HG02588 (cell line): ENCODE measurements at regions not wholly inside any gene's neighbourhood (a gene's known extent, or its start where the extent isn't known, plus 50 kb on each side); places are given as distances from the start of the nearest gene placed in this dataset.
"Not testable (repeated sequence)": the region's sequence is repeated elsewhere in the genome, so short reads cannot be mapped to it uniquely, and the experiment has no call there.

ENCODE experiments used
- ATAC-seq: cut with Tn5 transposase; IDR thresholded peaks from one replicate; pipeline ENCODE4 v1.9.1; 2021; ENCODE audit warnings: mild to moderate bottlenecking, moderate library complexity; ENCODE audit not compliant: unreplicated experiment

DNA sequence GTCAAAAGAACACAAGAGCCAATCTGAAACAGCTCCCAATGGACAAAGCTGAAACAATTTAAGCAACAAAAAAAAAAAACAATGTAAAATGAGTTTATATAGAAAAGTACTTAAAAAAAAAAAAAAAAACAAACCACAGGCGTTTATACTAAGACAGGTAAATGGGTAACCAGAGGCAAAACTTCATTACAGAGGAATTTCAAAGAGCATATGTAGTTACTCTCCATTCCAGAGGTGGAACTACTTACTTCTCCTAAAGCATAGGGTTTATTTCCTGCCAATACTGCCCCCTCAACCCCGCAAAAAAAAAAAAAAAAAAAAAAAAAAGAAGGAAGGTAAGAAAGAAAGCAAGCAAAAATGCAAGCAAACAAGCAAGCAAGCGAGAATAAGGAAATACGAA lies 132.9 kb downstream of the LIG4 start:
- no peak for ATAC-seq

DNA sequence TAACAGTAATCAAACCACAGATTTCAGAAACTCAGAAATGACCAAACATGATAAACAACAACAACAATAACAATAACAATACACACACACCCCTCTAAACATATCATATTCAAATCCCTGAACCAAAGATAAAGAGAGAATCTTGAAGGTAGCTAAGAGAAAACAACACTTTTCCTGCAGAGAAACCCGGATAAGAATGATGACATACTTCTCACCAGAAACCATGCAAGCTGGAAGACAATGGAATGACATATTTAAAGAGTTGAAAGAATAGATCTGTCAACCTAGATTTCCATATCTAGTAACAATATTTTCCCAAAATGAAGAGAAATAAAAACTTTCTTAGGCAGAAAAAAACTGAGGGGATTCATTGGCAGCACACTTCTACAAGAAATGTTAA lies 138.1 kb downstream of the LIG4 start:
- no peak for ATAC-seq

GRCh38 chr13:108074429-108074828 lies 140.9 kb downstream of the LIG4 start:
- not testable (repeated sequence) for ATAC-seq

GRCh38 chr13:108070925-108071324 lies 144.4 kb downstream of the LIG4 start:
- no peak for ATAC-seq

- no peak for ATAC-seq
These were observed 144.8 kb downstream of the LIG4 start for GRCh38 chr13:108070491-108070890.

- ATAC-seq: no peak
These were observed 145.7 kb downstream of the LIG4 start for GRCh38 chr13:108069521-108070210.

DNA sequence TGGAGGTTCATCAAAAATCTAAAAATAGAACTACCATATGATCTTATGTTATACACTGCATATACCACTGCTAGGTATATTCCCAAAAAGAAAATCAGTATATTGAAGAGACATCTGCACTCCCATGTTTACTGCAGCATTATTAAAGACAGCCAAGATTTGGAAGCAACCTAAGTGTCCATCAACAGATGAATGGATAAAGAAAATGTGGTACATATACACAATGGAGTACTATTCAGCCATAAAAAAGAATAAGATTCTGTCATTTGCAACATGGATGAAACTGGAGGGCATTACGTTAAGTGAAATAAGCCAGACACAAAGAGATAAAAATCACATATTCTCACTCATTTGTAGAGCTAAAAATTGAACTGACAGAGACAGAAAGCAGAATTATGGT lies 151.0 kb downstream of the LIG4 start:
- ATAC-seq: not testable (repeated sequence)

- ATAC-seq: no peak
These were observed 155.2 kb downstream of the LIG4 start for GRCh38 chr13:108060111-108060510.

GRCh38 chr13:108056278-108056677 lies 159.1 kb downstream of the LIG4 start:
- ATAC-seq: no peak

DNA sequence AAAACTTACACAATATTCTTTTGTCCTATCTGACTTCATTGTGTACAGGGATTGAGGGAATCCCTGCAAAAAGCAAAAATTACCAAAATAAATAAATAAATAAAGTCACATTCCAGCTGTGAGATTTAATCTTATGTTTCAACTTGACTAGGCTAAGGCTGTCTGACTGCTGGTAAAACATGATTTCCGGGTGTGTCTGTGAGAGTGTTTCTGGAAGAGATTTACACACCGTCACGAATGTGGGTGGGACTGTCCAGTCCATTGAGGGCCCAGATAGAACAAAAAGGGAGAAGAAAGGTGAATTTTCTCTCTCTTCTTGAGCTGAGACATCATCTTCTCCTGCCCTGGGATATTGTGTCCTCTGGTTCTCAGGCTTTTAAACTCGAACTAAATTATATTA lies 166.1 kb downstream of the LIG4 start:
- ATAC-seq: no peak

- ATAC-seq: no peak
These were observed 170.4 kb downstream of the LIG4 start for GRCh38 chr13:108044954-108045353.

DNA sequence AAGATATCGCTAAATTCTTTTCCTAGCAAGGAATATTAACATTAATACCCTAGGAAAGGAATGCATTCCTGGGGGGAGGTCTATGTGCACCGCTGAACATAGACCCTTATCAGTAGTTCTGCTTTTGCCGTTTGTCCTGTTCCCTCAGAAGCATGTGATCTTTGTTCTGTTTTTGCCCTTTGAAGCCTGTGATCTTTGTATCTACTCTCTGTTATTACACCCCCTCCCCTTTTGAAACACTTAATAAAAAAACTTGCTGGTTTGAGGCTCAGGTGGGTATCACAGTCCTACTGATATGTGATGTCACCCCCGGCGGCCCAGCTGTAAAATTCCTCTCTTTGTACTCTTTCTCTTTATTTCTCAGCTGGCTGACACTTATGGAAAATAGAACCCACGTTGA lies 172.5 kb downstream of the LIG4 start:
- ATAC-seq: not testable (repeated sequence)

GRCh38 chr13:108037348-108037747 lies 178.0 kb downstream of the LIG4 start:
- ATAC-seq: no peak

GRCh38 chr13:108036411-108036932 lies 178.9 kb downstream of the LIG4 start:
- no peak for ATAC-seq

GRCh38 chr13:108034909-108035410 lies 180.4 kb downstream of the LIG4 start:
- ATAC-seq: no peak

DNA sequence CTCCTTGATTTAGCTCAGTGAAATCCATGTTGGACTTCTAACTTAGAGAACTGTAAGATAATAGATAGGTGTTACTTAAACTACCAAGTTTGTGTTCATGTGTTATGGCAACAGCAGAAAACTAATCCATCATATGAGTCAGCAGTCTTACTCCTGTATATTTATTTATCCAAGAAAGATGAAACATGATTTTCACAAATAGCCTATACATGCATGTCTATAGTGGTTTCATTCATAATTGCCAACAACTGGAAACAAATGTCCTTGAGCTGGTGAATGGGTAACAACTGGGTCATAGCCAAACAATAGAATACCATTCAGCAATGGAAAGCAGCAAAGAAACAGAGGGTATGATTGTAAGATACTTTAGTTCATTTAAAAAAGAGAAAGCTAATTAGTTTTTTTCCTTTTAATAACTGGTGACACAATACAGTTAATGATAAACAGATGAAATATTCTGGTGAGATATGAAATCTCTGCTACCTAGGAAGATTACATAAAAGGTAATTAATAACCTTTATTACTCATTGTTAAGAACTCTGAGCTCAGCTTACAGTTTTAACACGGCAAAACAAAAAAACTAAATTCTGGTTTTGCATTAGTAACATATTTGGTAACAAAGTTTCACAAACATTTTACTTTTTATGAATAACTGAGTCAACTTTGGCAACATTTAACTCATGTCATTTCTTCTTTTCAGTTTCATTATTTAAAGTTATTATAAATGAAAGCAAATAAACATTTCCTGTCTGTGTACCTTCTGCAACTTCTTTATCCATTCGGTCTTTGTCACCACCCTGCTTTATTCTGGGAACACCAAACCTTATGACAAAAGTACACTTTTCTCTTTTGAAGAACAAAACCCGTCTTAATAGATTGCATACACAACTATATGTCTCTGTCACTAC lies 181.3 kb downstream of the LIG4 start:
- ATAC-seq: no peak

GRCh38 chr13:108031865-108032264 lies 183.5 kb downstream of the LIG4 start:
- ATAC-seq: no peak

- ATAC-seq: no peak
These were observed 184.6 kb downstream of the LIG4 start for GRCh38 chr13:108030769-108031168.

- ATAC-seq: no peak
These were observed 188.5 kb downstream of the LIG4 start for GRCh38 chr13:108026680-108027410.

DNA sequence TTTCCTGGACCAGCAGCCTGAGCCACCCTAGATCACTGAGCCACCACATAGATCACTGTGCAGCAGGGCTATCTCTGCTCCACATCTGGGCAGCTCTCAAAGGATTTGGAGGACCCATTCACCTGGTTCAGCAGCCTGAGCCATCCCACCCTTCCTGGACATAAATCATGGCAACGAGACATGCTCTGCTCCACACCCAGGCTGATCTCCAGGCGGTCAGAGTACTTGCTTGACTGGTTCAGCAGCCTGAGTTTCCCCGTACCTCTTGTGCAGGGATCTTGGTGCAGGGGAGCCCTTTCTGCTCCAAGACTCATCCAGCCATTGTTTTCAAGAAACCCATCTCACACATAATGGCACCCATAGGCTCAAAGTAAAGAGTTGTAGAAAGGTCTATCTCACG lies 195.3 kb downstream of the LIG4 start:
- ATAC-seq: no peak

GRCh38 chr13:108018371-108018870 lies 196.9 kb downstream of the LIG4 start:
- no peak for ATAC-seq
